ENCODE measurements at regions not wholly inside any gene's neighbourhood (a gene's known extent, or its start where the extent isn't known, plus 50 kb on each side); places are given as distances from the start of the nearest gene placed in this dataset.

DNA sequence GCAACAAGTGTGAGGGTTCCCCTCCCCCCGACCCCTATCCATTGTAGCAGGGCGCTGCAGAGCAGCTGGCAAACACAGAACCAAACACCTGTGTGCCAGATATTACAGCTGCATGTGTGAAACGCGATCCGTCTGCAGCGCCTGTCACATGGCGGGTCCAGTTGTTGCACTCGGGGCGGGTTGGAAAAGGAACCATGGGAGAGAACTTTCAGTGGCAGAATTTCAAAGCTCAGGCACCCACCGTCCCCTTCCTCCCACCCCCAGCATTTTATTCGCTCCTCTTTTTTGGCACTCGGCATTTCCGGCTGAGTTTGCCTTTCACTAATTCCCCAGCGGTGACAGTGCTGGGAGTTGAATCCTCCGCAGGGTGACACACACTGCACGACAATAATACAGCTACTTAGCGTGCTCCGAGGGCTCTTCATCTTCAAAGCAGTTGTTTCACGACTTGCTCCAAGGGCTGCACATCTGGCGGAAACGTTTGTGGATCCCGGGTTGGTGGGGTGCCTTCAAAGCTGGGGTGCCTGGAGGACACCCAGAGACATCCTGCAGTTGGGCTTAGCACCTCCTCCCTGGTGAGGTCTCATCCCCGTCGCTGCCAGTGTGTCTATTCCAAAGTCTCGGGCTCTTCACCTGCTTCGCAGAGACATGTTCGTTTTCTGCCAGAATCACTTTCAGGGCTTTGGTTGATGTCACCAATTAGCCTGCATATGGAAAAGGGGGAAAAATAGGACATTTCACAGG lies 180.7 kb downstream of the ZBTB18 start:
- TF ChIP-seq POLR2A (IDR thresholded peaks at IDR 0.05; ENCODE audit: low read depth, low read length), result no peak
- FAIRE-seq (no peak), DNase-seq (ENCODE audit: insufficient read length, low spot score) (no peak)

GRCh38 chr1:244234009-244234643 lies 183.0 kb downstream of the ZBTB18 start:
- TF ChIP-seq POLR2A (IDR thresholded peaks at IDR 0.05; ENCODE audit: low read depth, low read length), result no peak
- DNase-seq (ENCODE audit: insufficient read length, low spot score), result no peak
- FAIRE-seq, result no peak

GRCh38 chr1:244235157-244235556 lies 184.1 kb downstream of the ZBTB18 start:
- FAIRE-seq, result no peak
- no peak for TF ChIP-seq POLR2A (IDR thresholded peaks at IDR 0.05; ENCODE audit: low read depth, low read length)
- no peak for DNase-seq (ENCODE audit: insufficient read length, low spot score)

GRCh38 chr1:244236101-244236500 lies 185.0 kb downstream of the ZBTB18 start:
- no peak for FAIRE-seq
- DNase-seq (ENCODE audit: insufficient read length, low spot score), result no peak
- TF ChIP-seq POLR2A (IDR thresholded peaks at IDR 0.05; ENCODE audit: low read depth, low read length), result no peak

DNA sequence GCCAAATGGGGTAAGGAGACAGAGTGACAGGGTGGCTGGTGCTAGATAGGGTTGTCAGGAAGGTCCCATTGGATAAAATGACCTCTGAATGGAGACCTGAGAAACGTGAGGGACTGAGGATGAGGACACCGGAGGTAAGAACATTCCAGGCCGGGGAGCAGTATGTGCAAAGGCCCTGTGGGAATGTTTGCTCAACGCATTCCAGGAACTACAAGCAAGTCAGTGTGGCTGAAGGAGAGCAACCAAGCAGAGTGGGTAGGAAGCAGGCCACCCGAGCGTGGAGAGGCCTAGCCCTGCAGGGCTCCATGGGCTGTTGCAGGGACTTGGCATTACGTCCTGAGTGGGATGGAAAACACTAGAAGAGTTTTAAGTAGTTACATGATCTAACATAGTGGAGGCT lies 185.6 kb downstream of the ZBTB18 start:
- DNase-seq (ENCODE audit: insufficient read length, low spot score) (no peak), FAIRE-seq (no peak)
- no peak for TF ChIP-seq POLR2A (IDR thresholded peaks at IDR 0.05; ENCODE audit: low read depth, low read length)

DNA sequence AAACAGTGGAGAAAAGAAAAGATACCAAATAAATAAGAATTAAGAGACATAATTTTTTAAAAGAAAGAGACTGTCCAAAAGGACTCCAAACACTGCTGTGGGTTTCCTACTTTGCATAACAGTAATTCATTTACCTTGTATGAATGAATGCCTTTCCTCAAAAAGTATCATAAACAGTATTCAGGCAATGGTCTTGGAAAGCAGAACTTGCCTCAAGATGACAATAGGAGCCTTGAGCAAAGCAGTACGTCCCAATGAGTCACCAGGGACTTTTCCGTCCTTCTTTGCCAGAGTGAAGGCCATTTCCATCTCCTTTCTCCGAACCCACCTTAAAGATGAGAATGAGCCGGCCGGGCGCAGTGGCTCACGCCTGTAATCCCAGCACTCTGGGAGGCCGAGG lies 186.4 kb downstream of the ZBTB18 start:
- TF ChIP-seq POLR2A (IDR thresholded peaks at IDR 0.05; ENCODE audit: low read depth, low read length), result no peak

DNA sequence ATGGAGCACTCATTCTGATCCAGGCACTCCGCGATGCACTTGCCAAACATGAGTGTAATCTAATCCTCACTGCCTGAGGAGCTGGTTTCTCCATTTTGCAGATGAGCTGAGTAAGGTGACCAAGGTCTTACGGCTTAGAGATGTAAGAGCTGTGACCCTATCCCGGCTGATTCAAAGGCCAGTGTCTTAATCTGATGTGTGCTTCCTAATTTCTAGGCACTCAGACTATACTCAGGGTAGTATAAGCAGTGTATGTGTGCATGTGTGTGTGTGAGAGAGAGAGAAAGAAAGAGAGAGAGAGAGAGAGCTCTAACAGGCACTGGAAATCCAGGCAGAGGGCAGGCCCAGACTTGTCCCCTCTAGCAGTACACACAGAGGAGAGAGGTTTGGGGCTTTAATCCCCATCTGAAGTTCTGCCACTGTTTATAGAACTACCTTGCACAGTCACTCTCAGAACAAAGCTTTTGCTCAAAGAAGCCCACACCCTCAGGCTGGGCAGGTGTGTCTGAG lies 188.2 kb downstream of the ZBTB18 start:
- TF ChIP-seq POLR2A (IDR thresholded peaks at IDR 0.05; ENCODE audit: low read depth, low read length), result no peak
- FAIRE-seq (no peak), DNase-seq (ENCODE audit: insufficient read length, low spot score) (no peak)

More for the DNA sequence above, 186.4 kb downstream of the ZBTB18 start:
- DNase-seq (ENCODE audit: insufficient read length, low spot score), result no peak
- FAIRE-seq, result no peak

- no peak for TF ChIP-seq POLR2A (IDR thresholded peaks at IDR 0.05; ENCODE audit: low read depth, low read length)
- FAIRE-seq (no peak), DNase-seq (ENCODE audit: insufficient read length, low spot score) (no peak)
Observed at GRCh38 chr1:244241438-244241837, 190.4 kb downstream of the ZBTB18 start.

DNA sequence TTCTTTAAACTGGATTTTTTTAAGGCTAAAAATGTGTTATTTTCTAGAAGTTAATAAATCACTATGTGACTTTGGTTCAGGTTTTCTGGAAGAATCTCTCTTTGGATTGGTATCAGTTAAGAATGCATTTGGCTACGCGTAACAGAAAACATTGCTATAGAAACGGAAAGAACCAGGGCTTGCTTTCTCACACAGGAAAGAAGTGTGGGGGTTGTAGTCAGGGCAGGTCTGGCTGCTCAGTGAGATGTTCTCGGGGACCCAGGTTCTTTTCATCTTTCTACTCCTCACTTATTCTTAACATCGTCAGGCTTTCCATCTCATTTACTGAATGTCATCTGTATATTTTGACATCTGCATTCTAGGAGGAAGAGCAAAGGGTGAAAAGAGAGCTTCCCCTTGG lies 191.4 kb downstream of the ZBTB18 start:
- no peak for DNase-seq (ENCODE audit: insufficient read length, low spot score)
- no peak for TF ChIP-seq POLR2A (IDR thresholded peaks at IDR 0.05; ENCODE audit: low read depth, low read length)
- no peak for FAIRE-seq

GRCh38 chr1:244246334-244246733 lies 195.3 kb downstream of the ZBTB18 start:
- TF ChIP-seq POLR2A (IDR thresholded peaks at IDR 0.05; ENCODE audit: low read depth, low read length), result no peak
- no peak for FAIRE-seq
- DNase-seq (ENCODE audit: insufficient read length, low spot score), result no peak

DNA sequence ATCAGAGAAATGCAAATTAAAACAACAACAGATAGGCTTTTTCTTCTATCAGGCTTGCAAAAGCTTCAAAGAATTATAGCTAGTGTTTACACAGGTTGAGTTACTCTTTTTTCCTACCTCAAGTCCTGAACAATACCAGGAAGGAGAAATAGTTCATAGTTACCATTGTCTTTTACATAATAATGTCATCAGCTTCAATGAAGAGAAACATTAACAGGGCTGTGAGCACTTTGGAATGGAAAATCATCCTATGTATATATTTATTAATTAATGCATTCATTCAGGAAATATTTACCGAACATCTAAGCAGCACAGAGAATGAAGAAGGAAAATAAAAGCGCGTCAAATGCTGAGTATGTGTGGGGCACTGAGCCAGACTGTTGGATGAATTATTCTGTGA lies 197.3 kb downstream of the ZBTB18 start:
- DNase-seq (ENCODE audit: insufficient read length, low spot score) (no peak), FAIRE-seq (no peak)
- TF ChIP-seq POLR2A (IDR thresholded peaks at IDR 0.05; ENCODE audit: low read depth, low read length), result no peak

GRCh38 chr1:244252211-244252610 lies 199.5 kb downstream of the ADSS2 start:
- DNase-seq (ENCODE audit: insufficient read length, low spot score) (no peak), FAIRE-seq (no peak)
- TF ChIP-seq POLR2A (IDR thresholded peaks at IDR 0.05; ENCODE audit: low read depth, low read length), result no peak

- TF ChIP-seq POLR2A (IDR thresholded peaks at IDR 0.05; ENCODE audit: low read depth, low read length), result no peak
- FAIRE-seq (no peak), DNase-seq (ENCODE audit: insufficient read length, low spot score) (no peak)
Observed at GRCh38 chr1:244254467-244254866, 197.2 kb downstream of the ADSS2 start.

GRCh38 chr1:244255426-244255965 lies 196.2 kb downstream of the ADSS2 start:
- no peak for DNase-seq (ENCODE audit: insufficient read length, low spot score)
- no peak for FAIRE-seq
- no peak for TF ChIP-seq POLR2A (IDR thresholded peaks at IDR 0.05; ENCODE audit: low read depth, low read length)

All from H54 (cell line).